H1 (cell line): ENCODE measurements at regions not wholly inside any gene's neighbourhood (a gene's known extent, or its start where the extent isn't known, plus 50 kb on each side); places are given as distances from the start of the nearest gene placed in this dataset.

Experiments used
- CTCF ChIA-PET: fragments of 300-600 bp; sonication (Branson Sonifier 250); formaldehyde crosslinking; loops from one replicate; lab custom pipeline; 2021; ENCODE audit not compliant: partially characterized antibody; lab: Charles Lee
- POLR2A ChIA-PET: fragments of 300-600 bp; sonication (Branson Sonifier 250); formaldehyde crosslinking; loops from one replicate; lab custom pipeline; 2021; ENCODE audit warnings: inconsistent platforms; ENCODE audit not compliant: partially characterized antibody; lab: Charles Lee
- DNase-seq, 2 experiments: peaks; one replicate each; pipeline versions ENCODE4 v3.0.0 to v3.0.0-alpha.2; 2010 to 2022; ENCODE audit warnings: low spot score in 2 of 2, low read depth in 1 of 2, mixed read lengths in 1 of 2
- FAIRE-seq: peaks from 2 replicates; lab custom pipeline; 2011; peaks lifted over from hg19 to GRCh38; lab: Jason Lieb, UNC
- H2AFZ ChIP-seq: 2 replicates; pipeline ENCODE4 v1.8.1; 2012; ENCODE audit warnings: low read length, inconsistent platforms
- H2AK5ac ChIP-seq: 2 replicates; pipeline ENCODE4 v1.6.1; 2013; ENCODE audit warnings: low read depth, low read length
- H2BK120ac ChIP-seq: replicated peaks from 2 replicates; pipeline ENCODE3; 2013; ENCODE audit warnings: low read depth, low read length, inconsistent platforms
- H2BK12ac ChIP-seq: 2 replicates; pipeline ENCODE4 v1.6.1; 2013; ENCODE audit warnings: low read depth, low read length
- H2BK15ac ChIP-seq: 2 replicates; pipeline ENCODE4 v1.6.1; 2013; ENCODE audit warnings: low read length
- H2BK20ac ChIP-seq: 2 replicates; pipeline ENCODE4 v1.6.1; 2013; ENCODE audit warnings: low read length
- H2BK5ac ChIP-seq: 2 replicates; pipeline ENCODE4 v1.6.1; 2013; ENCODE audit warnings: low read depth, low read length
- H3K14ac ChIP-seq: 2 replicates; pipeline ENCODE4 v1.6.1; 2013; ENCODE audit warnings: inconsistent platforms; ENCODE audit not compliant: insufficient read length
- H3K18ac ChIP-seq: 2 replicates; pipeline ENCODE4 v1.6.1; 2013; ENCODE audit warnings: low read length; ENCODE audit errors: extremely low read depth
- H3K23ac ChIP-seq: 2 replicates; pipeline ENCODE4 v1.6.1; 2013; ENCODE audit warnings: inconsistent platforms; ENCODE audit not compliant: insufficient read length
- H3K23me2 ChIP-seq: 2 replicates; pipeline ENCODE4 v1.6.1; 2013; ENCODE audit warnings: low read depth, low read length
- H3K27ac ChIP-seq: 2 replicates; pipeline ENCODE4 v1.6.1; 2011; ENCODE audit warnings: low read depth, low read length, inconsistent platforms
- H3K27me3 ChIP-seq, 4 experiments: replicated peaks in 1 of 4; 1 replicate in 1 of 4; 2 replicates in 3 of 4; pipeline versions ENCODE4 v1.6.1 to v1.8.1; 2011 to 2013; ENCODE audit warnings: low read length in 3 of 4, mild to moderate bottlenecking in 3 of 4, inconsistent platforms in 2 of 4, mixed read lengths in 2 of 4, moderate library complexity in 1 of 4; ENCODE audit not compliant: control insufficient read depth in 3 of 4, insufficient read depth in 3 of 4; ENCODE audit errors: extremely low read depth in 1 of 4
- H3K36me3 ChIP-seq, 4 experiments: 2 replicates each; pipeline versions ENCODE4 v1.6.1 to v1.8.1; 2011 to 2013; ENCODE audit warnings: mild to moderate bottlenecking in 4 of 4, low read length in 3 of 4, moderate library complexity in 2 of 4, control low read depth in 1 of 4, inconsistent platforms in 1 of 4; ENCODE audit not compliant: insufficient read depth in 4 of 4, control insufficient read depth in 2 of 4
- H3K4ac ChIP-seq: replicated peaks from 2 replicates; pipeline ENCODE3; 2013; ENCODE audit warnings: low read length, low read depth, mixed read lengths, inconsistent platforms; ENCODE audit not compliant: insufficient read length
- H3K4me1 ChIP-seq, 4 experiments: replicated peaks in 1 of 4; 1 replicate in 1 of 4; 2 replicates in 3 of 4; pipeline versions ENCODE4 v1.6.1 to v1.8.1; 2011 to 2013; ENCODE audit warnings: low read length in 3 of 4, inconsistent platforms in 2 of 4, mixed read lengths in 1 of 4; ENCODE audit not compliant: insufficient read depth in 4 of 4, control insufficient read depth in 3 of 4
- H3K4me2 ChIP-seq, 2 experiments: 2 replicates each; pipeline versions ENCODE4 v1.6.1 to v1.8.1; 2011 to 2013; ENCODE audit warnings: low read depth in 2 of 2, low read length in 2 of 2, control low read depth in 1 of 2, inconsistent platforms in 1 of 2, mild to moderate bottlenecking in 1 of 2; ENCODE audit not compliant: insufficient read depth in 1 of 2
- H3K4me3 ChIP-seq, 4 experiments: fragments of 200-600, 300-600 bp in 1 of 4; sonication (generic), shearing (Covaris generic), sonication (Bioruptor Twin) in 1 of 4; 2 replicates each; pipeline versions ENCODE4 v1.5.1 to v1.8.1; 2011 to 2016; ENCODE audit warnings: low read length in 4 of 4, low read depth in 3 of 4, control low read depth in 2 of 4, inconsistent platforms in 2 of 4, mild to moderate bottlenecking in 2 of 4, mixed read lengths in 1 of 4, moderate library complexity in 1 of 4; ENCODE audit not compliant: insufficient read depth in 2 of 4; ENCODE audit errors: extremely low read depth in 1 of 4
- H3K56ac ChIP-seq: replicated peaks from 2 replicates; pipeline ENCODE3; 2013; ENCODE audit warnings: low read depth, mild to moderate bottlenecking, mixed read lengths, low read length, inconsistent platforms; ENCODE audit not compliant: insufficient read length
- H3K79me1 ChIP-seq: 2 replicates; pipeline ENCODE4 v1.6.1; 2013; ENCODE audit warnings: low read depth, low read length, control low read depth
- H3K79me2 ChIP-seq, 2 experiments: 2 replicates each; pipeline versions ENCODE4 v1.6.1 to v1.8.1; 2012 to 2013; ENCODE audit warnings: low read length in 2 of 2, mild to moderate bottlenecking in 2 of 2, inconsistent platforms in 1 of 2; ENCODE audit not compliant: insufficient read depth in 2 of 2, control insufficient read depth in 1 of 2
- H3K9ac ChIP-seq, 4 experiments: replicated peaks in 1 of 4; 1 replicate in 1 of 4; 2 replicates in 3 of 4; pipeline versions ENCODE4 v1.6.1 to v1.8.1; 2011 to 2013; ENCODE audit warnings: low read depth in 3 of 4, low read length in 3 of 4, control low read depth in 2 of 4, mild to moderate bottlenecking in 2 of 4, moderate library complexity in 2 of 4, inconsistent platforms in 1 of 4; ENCODE audit errors: extremely low read depth in 1 of 4
- H3K9me3 ChIP-seq, 2 experiments: 2 replicates each; pipeline versions ENCODE4 v1.6.1 to v1.8.1; 2012 to 2013; ENCODE audit warnings: mild to moderate bottlenecking in 2 of 2, moderate library complexity in 2 of 2, control low read depth in 1 of 2, inconsistent platforms in 1 of 2, low read depth in 1 of 2, low read length in 1 of 2, mixed read lengths in 1 of 2; ENCODE audit not compliant: insufficient read depth in 2 of 2
- H4K20me1 ChIP-seq, 2 experiments: replicated peaks in 1 of 2; 2 replicates each; pipeline versions ENCODE3 to v1.8.1; 2011 to 2013; ENCODE audit warnings: inconsistent platforms in 2 of 2, low read length in 2 of 2, mild to moderate bottlenecking in 1 of 2; ENCODE audit not compliant: insufficient read depth in 2 of 2, control insufficient read depth in 1 of 2
- H4K5ac ChIP-seq: 2 replicates; pipeline ENCODE4 v1.6.1; 2013; ENCODE audit warnings: low read length, low read depth, mixed read lengths, inconsistent platforms; ENCODE audit not compliant: insufficient read length
- H4K8ac ChIP-seq: 2 replicates; pipeline ENCODE4 v1.8.0; 2013; ENCODE audit warnings: mild to moderate bottlenecking, moderate library complexity, low read length, inconsistent platforms; ENCODE audit not compliant: insufficient read depth; ENCODE audit errors: extremely low read depth
- H4K91ac ChIP-seq: replicated peaks from 2 replicates; pipeline ENCODE3; 2013; ENCODE audit warnings: low read length, mixed read lengths, inconsistent platforms; ENCODE audit not compliant: insufficient read length
- CHD1 ChIP-seq: IDR thresholded peaks from 2 replicates; pipeline ENCODE4 v1.6.1; 2012; ENCODE audit warnings: low read depth, low read length, improper control_type of control experiment
- CHD2 ChIP-seq: IDR thresholded peaks from 2 replicates; pipeline ENCODE4 v1.6.1; 2012; ENCODE audit warnings: low read length, improper control_type of control experiment
- HDAC2 ChIP-seq, 2 experiments: fragments of 300-600 bp in 1 of 2; sonication (generic) in 1 of 2; IDR thresholded peaks; 2 replicates each; pipeline ENCODE4 v1.6.1; 2011 to 2012; ENCODE audit warnings: low read depth in 2 of 2, low read length in 2 of 2, mild to moderate bottlenecking in 2 of 2, moderate library complexity in 2 of 2, borderline replicate concordance in 1 of 2, inconsistent platforms in 1 of 2
- PHF8 ChIP-seq: fragments of 200-600 bp; sonication (generic); conservative IDR thresholded peaks from 2 replicates; pipeline ENCODE4 v1.7.1; 2012; ENCODE audit warnings: low read depth, mild to moderate bottlenecking, inconsistent platforms, low read length, moderate library complexity
- SIX5 ChIP-seq: IDR thresholded peaks from 2 replicates; pipeline ENCODE4 v1.6.1; 2011; ENCODE audit warnings: mild to moderate bottlenecking, low read depth, low read length
- SP1 ChIP-seq: IDR thresholded peaks from 2 replicates; pipeline ENCODE4 v1.6.1; 2011; ENCODE audit warnings: low read depth, low read length
- SP4 ChIP-seq: IDR thresholded peaks from 2 replicates; pipeline ENCODE4 v1.6.1; 2012; ENCODE audit warnings: low read length, inconsistent platforms
- SUZ12 ChIP-seq: fragments of 200-600 bp; sonication (generic); IDR thresholded peaks from 2 replicates; pipeline ENCODE4 v1.6.1; 2012; ENCODE audit warnings: mild to moderate bottlenecking, inconsistent platforms, low read length, moderate library complexity, mixed read lengths
- WGBS, 2 experiments: shearing (Covaris generic) in 1 of 2; methylation state at CpG; one replicate each; pipeline versions ENCODE4 v1.1.6 to v1.1.7; 2013 to 2015; ENCODE audit warnings: low lambda C conversion rate in 2 of 2, mixed read lengths in 2 of 2, inconsistent platforms in 1 of 2, low coverage in 1 of 2, missing lambda C conversion rate in 1 of 2; ENCODE audit not compliant: insufficient replicate concordance in 2 of 2, insufficient coverage in 1 of 2, insufficient read length in 1 of 2; ENCODE audit errors: extremely low coverage in 1 of 2, missing lambda C conversion rate in 1 of 2; 5-methylcytosine and 5-hydroxymethylcytosine counted together

DNA sequence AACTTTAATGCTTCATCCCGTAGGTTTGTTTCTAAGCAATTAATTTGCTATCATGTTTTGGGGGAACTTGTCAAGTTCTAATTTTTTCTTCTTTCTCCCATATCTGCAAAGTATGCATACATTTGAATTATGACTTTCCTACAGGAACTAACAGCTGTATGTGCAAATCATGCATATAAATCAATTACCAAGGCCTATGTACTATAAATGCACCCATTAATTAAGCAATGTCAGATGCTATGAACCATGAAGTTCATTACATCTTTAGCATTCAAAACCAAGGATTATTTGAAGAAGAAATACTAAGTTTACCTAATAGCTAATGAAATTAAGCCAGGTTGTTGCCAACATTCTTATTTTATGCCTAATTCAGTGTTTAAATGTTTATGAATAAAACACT lies 851.3 kb downstream of the TFAP2A start:
- TF ChIP-seq HDAC2 (IDR thresholded peaks at IDR 0.05; ENCODE audit: borderline replicate concordance in 1 of 2, low read depth in 2 of 2, low read length in 2 of 2) (no peak), SP1 (no peak), SIX5 (no peak), CHD2 (no peak), PHF8 (no peak), CHD1 (no peak), SUZ12 (no peak), SP4 (no peak)
- no peak overlapping the region for H2BK15ac ChIP-seq
- 100% methylated on average over 1 of the region's 1 CpG; no CpG with 5 or more reads in 1 of the 2 experiments for WGBS, 2 experiments
- no peak overlapping the region for H4K8ac ChIP-seq
- no peaks in the 10 kb centered on the region for H4K20me1 ChIP-seq
- no peak overlapping the region for H2BK5ac ChIP-seq
- no peaks in the 10 kb centered on the region for H3K79me2 ChIP-seq
- H3K23ac ChIP-seq: no peak overlapping the region
- no peak overlapping the region for H4K91ac ChIP-seq
- no peak overlapping the region for H3K56ac ChIP-seq
- no peak overlapping the region for H3K27ac ChIP-seq
- H3K4me3 ChIP-seq: no peak overlapping the region
- FAIRE-seq (no peak), DNase-seq (no peak)
- H2BK12ac ChIP-seq: no peak overlapping the region
- CTCF ChIA-PET: no interaction called here
- no peak overlapping the region for H3K14ac ChIP-seq
- no peaks in the 10 kb centered on the region for H3K79me1 ChIP-seq
- no peak overlapping the region for H2AK5ac ChIP-seq
- H3K27me3 ChIP-seq: peaks cover 0 to 2% (median 0%) of the 10 kb centered on the region in 4 experiments; a peak in 1 of 7 replicates
- no peak overlapping the region for H2AFZ ChIP-seq
- no peak overlapping the region for H3K4me2 ChIP-seq
- H2BK120ac ChIP-seq: no peak overlapping the region
- no peak overlapping the region for H3K9ac ChIP-seq
- no peak overlapping the region for H2BK20ac ChIP-seq
- no peak overlapping the region for H4K5ac ChIP-seq
- H3K18ac ChIP-seq: no peak overlapping the region
- no peaks in the 10 kb centered on the region for H3K9me3 ChIP-seq
- no peaks in the 10 kb centered on the region for H3K36me3 ChIP-seq
- POLR2A ChIA-PET: no interaction called here
- no peak overlapping the region for H3K4ac ChIP-seq
- H3K23me2 ChIP-seq: no peaks in the 10 kb centered on the region
- H3K4me1 ChIP-seq: no peaks in the 10 kb centered on the region
